GM21526 (cell line): ENCODE measurements at regions not wholly inside any gene's neighbourhood (a gene's known extent, or its start where the extent isn't known, plus 50 kb on each side); places are given as distances from the start of the nearest gene placed in this dataset.

ENCODE experiments used
- ATAC-seq: cut with Tn5 transposase; IDR thresholded peaks from one replicate; pipeline ENCODE4 v1.9.1; 2021; ENCODE audit warnings: moderate library complexity; ENCODE audit not compliant: unreplicated experiment, low FRiP score

DNA sequence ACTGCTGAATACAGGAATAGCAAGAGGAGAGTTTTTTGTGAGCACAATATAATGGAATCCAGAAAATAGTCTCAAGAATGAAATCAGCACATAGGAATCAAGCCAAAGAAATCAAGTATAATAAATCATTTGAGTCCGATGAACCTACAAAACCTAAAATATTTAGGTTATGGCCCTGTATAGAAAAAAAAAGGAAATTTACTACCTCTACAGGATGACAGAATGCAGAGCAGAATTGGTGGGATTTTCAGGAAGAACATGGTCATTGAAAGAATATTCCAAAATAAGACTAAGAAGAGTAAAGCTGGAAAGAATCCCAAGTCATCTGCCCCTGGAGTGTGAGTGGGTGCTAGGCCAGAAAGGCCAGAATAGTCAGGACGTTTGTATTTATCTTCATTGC lies 1041.2 kb upstream of the CDH2 start:
- no peak for ATAC-seq

DNA sequence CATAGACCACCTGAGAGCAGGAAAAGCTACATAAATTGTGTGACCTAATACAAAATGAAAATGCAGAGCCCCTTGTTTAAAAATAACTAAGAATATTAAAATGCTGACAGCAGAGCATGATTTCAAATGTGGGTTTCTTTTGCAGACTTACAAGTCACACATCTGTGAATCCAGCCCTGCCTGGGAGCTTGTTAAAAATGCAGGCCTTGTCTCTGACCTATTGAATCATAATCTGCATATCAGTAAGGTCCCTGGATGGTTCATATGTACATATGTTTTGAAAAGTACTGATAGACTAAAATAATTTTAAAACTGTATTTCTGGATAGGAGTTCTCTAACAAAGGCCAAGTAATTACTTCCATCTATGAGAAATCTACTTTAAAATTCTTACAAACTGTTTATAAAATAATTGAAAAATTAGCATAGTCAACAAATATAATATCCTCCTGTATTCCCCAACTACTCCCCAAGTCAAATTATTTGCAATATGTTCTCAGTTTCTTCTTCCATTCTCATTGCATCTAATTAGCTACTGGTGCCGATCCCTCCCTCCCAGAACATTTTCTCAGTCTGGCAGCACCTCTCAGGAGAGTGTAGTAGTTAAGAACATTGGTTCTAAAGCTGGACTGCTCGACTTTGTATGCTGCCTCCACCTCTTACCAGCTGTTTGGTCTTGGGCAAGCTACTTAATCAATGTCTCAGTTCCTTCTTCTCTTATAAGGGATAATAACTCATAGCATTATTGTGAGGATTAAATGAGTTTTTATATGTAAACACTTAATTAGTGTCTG lies 1040.4 kb upstream of the CDH2 start:
- no peak for ATAC-seq

DNA sequence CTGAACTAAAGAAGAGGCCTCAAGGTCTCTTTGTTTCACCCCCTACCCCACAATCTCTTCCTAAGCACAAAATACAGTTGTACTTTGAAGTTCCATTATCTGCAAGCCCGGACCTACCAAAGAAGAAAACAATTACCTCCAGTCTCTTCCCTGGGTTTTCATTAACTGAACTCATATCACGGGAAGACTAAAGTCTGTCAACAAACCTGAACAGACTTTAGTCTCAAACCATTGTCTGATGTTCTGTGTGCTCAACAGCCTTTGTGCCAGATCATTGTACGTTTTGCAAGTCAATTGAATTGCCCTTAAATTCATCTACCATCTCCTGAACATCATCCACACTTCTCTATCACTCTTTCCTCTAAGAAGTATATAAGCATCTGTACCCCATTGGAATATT lies 1021.9 kb upstream of the CDH2 start:
- no peak for ATAC-seq

DNA sequence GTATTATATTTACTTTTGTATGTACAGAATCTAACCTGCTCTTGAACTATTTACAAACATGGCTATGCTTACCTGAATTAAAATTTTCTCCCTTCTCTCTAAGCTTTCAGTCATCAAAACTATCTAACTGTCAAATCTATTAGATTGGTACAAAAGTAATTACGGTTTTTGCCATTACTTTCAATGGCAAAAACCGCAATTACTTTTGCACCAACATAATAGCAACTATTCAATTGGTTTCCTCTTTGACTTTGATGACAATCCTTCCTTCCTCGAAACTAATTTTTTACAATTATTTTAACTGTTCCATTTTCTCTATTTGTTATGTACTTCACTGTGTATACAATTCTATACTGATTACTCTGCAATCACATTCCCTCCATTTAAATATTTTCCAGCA lies 1019.4 kb upstream of the CDH2 start:
- ATAC-seq = no peak

DNA sequence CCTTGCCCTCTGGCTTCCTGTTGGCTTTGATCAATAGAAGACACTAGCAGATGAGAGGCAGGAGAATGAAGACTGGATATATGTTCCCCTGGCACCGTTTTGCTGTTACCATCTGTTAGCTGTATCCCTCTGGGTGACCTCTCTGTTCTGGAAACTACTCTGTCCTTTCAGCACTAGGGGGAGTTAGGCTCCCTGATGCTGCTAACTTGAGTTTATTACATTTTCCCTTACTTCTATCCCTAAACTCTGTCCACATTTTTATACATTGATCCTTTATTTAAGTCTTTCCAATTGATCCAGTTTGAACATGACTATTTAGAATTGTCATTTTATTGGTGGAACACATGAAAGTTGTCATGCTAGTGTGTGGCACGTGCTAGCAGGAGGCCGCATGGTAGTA lies 1014.3 kb upstream of the CDH2 start:
- no peak for ATAC-seq

DNA sequence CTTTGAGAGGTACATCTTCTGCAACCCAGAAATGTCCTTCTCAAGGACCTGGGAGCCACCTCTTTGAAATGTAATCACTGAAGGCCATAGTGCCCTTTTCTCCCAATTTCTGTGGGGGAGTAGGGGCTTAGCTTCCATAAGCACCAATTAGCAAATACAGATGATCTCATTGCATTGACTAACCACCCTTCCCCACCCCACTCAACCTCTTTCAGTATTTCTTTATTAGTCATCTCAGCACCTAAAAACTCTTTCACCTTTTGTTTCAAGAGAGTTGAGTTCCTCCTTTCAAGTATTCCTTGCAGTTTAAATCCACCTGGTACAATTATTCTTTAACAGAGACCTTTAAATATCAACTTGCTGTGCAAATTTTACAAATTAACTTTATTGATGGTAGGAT lies 1011.8 kb upstream of the CDH2 start:
- no peak for ATAC-seq

DNA sequence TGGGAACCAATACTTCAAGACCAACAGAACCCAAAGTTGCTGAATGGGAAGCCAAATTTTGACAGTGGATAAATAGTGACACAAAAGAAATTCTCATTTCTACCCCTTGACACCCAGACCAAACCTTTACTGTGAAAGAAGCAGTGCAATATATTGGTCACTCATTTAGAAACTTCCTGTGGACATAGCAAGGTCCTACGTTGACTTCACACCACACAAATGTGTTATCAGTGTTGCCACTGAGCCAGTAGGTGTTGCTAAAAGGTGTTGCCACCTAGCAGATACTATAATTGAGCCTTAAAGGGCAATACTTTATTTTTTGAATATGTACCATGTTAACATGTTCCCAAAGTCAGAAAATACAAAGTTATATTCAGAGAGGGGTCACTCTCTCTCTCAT lies 1008.9 kb upstream of the CDH2 start:
- ATAC-seq = no peak

DNA sequence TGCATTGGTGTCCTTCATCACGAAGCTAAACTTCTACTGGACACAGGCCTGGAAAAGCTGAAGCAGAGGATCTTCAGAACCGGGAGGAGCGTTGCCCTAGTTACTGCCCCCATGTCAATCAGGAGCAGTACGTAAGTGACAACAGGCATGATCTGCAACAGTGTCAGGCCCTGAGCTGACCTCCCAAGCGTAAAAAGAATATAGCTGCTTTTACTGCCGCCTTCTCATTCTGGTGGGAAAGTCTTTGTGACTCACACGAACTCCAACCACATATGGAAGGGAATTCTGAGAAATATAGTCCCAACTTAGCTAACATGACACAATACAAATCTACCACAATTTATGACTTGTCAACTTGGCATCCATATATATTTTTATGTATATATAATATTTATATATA lies 1007.7 kb upstream of the CDH2 start:
- ATAC-seq = no peak

DNA sequence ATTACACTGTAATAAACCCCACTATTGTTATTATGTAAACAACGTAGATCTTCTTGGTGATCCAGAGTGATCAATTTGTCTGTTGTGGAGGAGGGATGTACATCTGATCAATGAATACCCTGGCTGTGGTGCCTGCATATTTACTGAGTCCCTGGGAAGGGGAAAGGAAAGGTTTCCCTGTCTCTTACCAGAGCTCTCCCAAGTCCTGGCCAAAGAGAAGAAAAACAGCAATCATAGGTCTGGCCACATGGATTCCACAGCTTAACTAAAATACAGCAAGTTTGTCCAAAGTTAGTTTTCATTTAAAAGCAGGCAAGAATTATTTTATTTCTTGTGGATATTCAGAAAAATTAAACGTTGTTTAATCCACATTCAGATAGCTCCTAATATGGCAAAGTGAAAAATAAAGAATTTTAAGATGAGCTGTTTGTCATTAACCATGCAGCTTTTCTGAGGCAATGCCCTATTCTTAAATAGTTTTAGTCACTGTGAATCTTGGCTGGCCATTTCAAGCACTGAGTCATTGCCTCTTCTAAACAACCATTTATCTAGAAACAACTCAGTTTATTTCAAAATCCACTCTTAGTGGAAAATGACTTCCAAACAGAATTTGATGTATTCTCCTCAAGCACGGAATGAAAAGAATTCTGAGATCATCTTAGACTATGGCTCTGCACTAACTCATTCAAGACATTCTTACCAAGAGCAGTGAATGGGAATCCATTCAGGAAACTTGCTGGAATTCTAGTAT lies 1004.4 kb upstream of the CDH2 start:
- ATAC-seq = no peak

DNA sequence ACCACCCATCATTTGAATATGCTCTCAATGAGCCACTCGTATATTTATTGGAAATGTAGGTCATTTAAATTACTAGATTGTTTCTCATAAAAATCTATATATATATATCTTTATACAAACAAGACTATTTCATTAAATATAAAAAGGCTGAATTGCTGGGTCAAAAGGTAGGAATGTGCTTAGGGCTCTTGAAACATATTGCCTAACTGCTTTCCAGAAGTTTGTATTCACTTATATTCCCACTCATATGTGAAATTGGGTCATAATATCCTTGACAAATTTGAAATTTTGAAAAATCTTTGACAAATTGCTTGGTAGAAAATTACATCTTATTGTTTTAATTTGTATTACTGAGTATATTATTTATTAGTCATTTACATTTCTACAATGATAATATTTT lies 999.8 kb upstream of the CDH2 start:
- no peak for ATAC-seq

DNA sequence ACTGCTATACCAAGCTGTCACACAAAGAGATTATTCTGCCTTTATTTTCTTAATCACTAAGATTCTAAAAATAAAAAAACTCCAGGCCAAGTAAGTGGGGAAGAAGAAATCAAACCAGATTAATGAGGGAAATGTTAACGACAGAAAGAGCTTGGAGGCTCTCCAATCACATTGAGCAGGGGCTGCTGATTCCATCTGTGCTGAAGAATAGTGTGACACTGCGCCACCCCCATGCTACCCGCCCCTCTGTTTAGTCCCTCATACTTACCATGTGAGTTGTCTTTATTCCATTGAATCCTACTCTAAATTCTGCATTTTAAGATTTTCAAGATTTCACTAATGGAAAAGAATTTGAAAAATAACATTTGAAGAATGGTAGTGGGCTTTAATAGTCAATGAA lies 998.0 kb upstream of the CDH2 start:
- no peak for ATAC-seq

DNA sequence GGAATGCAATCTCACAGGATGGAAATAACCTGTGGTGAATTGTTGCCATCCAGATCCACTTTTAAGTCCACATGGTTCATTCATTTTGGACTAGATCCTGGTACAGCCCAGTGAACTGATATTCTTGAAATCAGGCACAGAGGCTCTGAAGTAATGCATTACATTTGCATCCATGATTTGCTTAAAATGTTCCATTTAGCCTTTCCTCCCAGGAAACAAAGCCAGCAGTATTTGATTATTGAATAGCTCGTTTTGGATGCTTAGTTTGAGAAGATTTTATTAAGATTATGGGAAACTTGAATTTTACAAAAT lies 995.8 kb upstream of the CDH2 start:
- ATAC-seq = no peak

DNA sequence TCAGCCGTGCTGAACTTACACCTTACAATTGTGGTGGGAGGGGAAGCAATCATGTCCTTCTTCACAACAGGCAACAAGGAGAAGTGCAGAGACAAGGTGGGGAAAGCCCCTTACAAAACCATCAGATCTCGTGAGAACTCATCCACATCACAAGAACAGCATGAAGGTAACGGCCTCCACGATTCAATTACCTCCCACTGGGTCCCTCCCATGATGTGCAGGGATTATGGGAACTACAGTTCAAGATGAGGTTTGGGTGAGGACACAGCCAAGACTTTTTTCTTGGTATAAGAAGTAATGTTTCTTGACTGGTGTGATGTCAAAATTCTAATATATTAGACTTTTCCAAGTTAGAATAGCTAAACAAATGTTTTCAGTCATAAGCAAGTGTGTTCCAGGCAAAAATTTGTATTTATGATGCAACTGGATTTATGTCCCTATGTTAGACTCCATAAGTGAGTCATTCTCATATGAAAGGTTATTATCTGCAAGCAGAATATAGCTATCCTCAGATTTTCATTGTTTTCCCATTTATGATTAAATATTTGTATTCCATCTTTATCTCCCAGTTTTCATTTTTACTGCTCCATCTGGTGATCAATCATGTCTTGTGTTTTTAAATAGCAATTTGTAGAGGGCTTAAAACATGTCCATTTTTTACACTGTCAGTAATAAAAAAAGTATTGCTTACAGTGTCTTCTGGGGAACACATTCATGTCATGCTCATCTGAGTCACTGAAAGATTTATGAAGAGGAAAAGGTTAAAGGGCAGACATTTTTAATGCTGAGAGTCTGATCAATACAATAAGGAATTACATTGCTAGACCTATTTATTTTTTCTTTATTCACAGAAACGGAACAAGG lies 995.2 kb upstream of the CDH2 start:
- ATAC-seq = no peak

DNA sequence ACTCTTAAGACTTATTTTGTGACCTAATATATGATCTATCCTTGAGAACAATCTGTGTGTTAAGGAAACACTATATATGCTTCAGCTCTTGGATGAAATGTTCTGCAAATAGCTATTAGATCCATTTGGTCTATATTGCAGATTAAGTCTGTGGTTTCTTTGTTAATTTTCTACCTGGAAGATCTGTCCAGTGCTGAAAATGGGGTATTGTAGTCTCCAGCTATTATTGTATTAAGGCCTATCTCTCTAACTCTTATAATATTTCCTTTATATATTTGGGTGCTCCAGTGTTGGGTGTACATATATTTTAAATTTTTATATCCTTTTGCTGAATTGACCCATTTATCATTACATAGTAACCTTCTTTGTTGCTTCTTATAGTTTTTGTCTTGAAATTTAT lies 992.7 kb upstream of the CDH2 start:
- ATAC-seq = no peak

DNA sequence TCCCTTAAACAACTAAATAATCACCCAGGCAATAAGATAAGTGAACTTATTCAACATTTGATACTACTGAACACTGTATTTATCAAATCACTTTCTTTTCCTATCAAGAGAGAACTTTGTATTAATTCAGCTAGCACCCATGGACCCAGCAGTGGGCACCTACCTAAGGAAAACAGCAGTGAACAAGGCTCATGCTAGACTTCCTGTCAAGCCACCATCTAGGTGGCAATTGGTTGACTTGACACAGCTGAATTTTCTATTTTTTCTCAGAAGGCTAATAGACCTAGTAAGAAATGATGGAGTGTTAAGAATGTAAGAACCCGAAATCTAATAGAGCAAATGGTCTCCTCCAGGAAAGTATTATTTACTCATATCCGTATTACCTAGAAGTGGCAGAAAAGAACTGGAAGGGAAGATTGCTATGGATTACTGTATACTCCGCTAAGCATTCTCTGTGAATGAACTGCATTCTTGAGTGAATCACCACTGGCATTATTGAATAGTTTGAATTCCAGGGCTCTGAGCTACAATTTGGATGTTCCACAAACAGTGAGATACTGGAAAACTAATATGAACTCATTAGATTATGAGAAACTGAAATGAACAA lies 988.2 kb upstream of the CDH2 start:
- ATAC-seq = no peak

DNA sequence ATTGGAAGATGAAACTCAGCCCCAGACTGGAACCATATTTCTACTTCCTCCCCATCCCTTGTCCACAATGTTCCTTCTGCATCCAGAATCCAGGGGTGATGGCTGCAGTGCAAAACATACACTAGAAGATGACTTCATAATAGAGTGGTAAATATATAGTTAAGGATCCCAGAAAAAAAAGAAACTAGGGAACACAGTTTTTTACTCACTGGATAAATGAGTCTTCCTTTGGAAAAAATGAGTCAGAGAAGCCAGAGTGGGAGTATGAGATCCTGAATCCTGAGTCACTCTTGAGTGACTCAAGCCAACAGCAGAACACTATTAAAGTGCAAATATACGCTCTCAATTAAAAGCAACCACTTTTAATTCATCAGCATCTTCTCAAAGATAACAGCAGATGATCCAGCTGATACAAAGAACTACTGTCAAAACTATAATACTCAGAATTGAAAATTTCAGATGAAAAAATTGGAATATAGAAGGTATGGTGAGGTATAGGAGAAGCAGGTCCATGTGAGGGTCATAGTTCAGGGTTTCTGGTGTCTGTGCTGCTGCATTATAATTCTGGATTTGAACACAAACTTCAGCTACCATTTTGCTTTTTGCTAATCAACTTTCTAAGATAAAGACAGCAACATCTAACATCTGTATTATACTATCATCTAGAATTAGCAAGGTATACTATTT lies 987.2 kb upstream of the CDH2 start:
- ATAC-seq = no peak

DNA sequence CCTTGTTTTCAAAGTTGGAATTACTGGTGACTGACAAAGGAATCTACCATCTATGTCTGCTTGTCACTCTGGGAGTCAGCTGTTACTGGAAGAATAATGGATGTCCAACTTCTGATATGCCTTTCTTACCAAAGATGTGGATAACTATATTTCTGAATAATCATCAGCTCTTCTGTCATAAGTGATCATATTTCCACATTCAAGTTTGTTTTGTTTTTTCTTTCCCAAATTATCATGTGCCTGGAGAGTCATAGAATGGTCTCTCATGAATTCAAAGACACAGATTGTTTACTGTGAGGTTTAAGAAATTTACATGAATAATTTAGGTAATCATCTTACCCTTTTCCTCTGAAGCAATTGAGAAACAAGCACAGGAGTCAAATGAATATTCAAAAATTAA lies 986.7 kb upstream of the CDH2 start:
- ATAC-seq = no peak

DNA sequence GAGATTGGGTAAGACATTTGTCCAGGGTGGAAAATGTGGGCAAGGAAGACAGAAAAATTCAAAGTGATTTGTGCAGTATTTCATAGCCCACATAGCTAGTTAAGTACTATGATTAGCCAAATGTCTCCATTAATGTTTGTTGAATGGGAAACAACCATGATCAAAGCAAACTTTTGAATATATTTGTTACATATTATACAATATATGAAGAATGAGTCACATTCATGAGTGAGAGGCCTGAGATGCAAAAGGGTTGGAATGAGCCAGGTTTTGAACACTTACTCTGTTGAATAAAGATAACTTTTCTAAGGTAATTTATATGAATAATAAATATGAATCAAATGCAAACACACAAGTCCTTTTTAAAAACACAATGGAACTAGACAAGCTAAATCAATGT lies 984.5 kb upstream of the CDH2 start:
- no peak for ATAC-seq

DNA sequence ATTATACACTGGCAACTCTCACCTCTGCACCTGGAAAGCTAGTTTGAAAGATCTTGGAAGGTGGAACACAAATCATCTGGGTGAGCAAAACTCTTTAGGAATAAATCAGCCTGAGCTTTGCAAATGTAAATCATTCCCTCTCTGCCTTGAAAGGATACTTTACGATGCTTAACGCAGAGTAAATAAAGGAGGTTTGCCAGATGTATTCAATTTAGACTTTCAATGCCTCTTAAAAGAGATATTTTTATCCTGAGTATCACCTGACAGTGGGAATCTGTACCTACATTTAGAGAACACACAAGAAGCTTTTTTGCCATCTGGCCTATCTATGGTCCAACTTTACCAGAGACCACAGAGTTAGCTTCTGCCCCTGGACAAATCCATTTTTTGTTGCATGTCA lies 983.2 kb upstream of the CDH2 start:
- ATAC-seq = no peak

DNA sequence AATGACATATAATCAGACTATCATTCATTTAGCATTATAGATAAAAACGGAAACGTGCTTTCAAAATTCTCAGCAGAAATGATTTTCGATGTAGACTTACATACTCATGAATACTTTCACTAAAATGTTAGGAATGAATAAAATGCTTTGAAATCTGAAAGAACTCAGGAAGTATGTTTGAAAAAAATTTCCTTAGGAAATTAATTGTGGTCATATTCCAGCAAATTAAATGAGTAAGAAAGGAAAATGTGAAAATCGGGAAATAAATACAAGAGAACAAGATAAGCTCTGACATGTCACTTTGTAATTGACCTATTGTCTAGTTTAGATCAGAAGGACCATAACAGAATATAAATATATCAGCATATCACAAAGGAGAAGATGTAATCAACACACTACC lies 981.0 kb upstream of the CDH2 start:
- no peak for ATAC-seq
